Mucosa of stomach (tissue), 1 donor: ENCODE measurements at regions not wholly inside any gene's neighbourhood (a gene's known extent, or its start where the extent isn't known, plus 50 kb on each side); places are given as distances from the start of the nearest gene placed in this dataset.
"Not testable (repeated sequence)": the region's sequence is repeated elsewhere in the genome, so short reads cannot be mapped to it uniquely, and the experiment has no call there.

Experiments
- H3K27me3 ChIP-seq: one replicate; pipeline ENCODE4 v1.7.0; 2013; ENCODE audit warnings: mild to moderate bottlenecking, low read length; ENCODE audit not compliant: control insufficient read depth, insufficient read depth
- H3K36me3 ChIP-seq: one replicate; pipeline ENCODE4 v1.7.0; 2013; ENCODE audit warnings: low read length; ENCODE audit not compliant: control insufficient read depth, insufficient read depth
- H3K4me1 ChIP-seq: one replicate; pipeline ENCODE4 v1.7.0; 2013; ENCODE audit warnings: mild to moderate bottlenecking, low read length; ENCODE audit not compliant: control insufficient read depth, insufficient read depth
- H3K4me3 ChIP-seq: one replicate; pipeline ENCODE4 v1.7.0; 2013; ENCODE audit warnings: low read length
- H3K9ac ChIP-seq: one replicate; pipeline ENCODE4 v1.7.0; 2013; ENCODE audit warnings: mild to moderate bottlenecking, low read length, moderate library complexity
- H3K9me3 ChIP-seq: one replicate; pipeline ENCODE4 v1.7.0; 2013; ENCODE audit warnings: mild to moderate bottlenecking, low read length, moderate library complexity; ENCODE audit not compliant: control insufficient read depth
- donor health status: Pancreatic carcinoma.

- Histone ChIP-seq H3K9me3 (no peaks in the 10 kb centered on the region), H3K4me3 (no peak overlapping the region), H3K36me3 (no peaks in the 10 kb centered on the region), H3K27me3 (no peaks in the 10 kb centered on the region), H3K9ac (no peak overlapping the region), H3K4me1 (peaks cover 4% of the 10 kb centered on the region)
These were observed 75.6 kb upstream of the ETAA1 start for GRCh38 chr2:67321588-67321903.

GRCh38 chr2:67322353-67323001, 74.7 kb upstream of the ETAA1 start:
- Histone ChIP-seq H3K36me3 (no peaks in the 10 kb centered on the region), H3K4me1 (peaks cover 4% of the 10 kb centered on the region), H3K9ac (no peak overlapping the region), H3K27me3 (no peaks in the 10 kb centered on the region), H3K9me3 (no peaks in the 10 kb centered on the region), H3K4me3 (no peak overlapping the region)

- H3K36me3 ChIP-seq = no peaks in the 10 kb centered on the region
- peaks cover 4% of the 10 kb centered on the region for H3K4me1 ChIP-seq
- H3K9me3 ChIP-seq = no peaks in the 10 kb centered on the region
- no peak overlapping the region for H3K4me3 ChIP-seq
- no peak overlapping the region for H3K9ac ChIP-seq
- no peaks in the 10 kb centered on the region for H3K27me3 ChIP-seq
These were observed 73.7 kb upstream of the ETAA1 start for GRCh38 chr2:67323209-67323991.

GRCh38 chr2:67329513-67329912, 67.6 kb upstream of the ETAA1 start:
- Histone ChIP-seq H3K36me3 (no peaks in the 10 kb centered on the region), H3K27me3 (no peaks in the 10 kb centered on the region), H3K9me3 (no peaks in the 10 kb centered on the region), H3K4me3 (no peak overlapping the region), H3K4me1 (no peaks in the 10 kb centered on the region), H3K9ac (no peak overlapping the region)

GRCh38 chr2:67329951-67330350, 67.2 kb upstream of the ETAA1 start:
- no peak overlapping the region for H3K9ac ChIP-seq
- no peaks in the 10 kb centered on the region for H3K36me3 ChIP-seq
- no peaks in the 10 kb centered on the region for H3K9me3 ChIP-seq
- no peaks in the 10 kb centered on the region for H3K4me1 ChIP-seq
- no peak overlapping the region for H3K4me3 ChIP-seq
- H3K27me3 ChIP-seq = no peaks in the 10 kb centered on the region

GRCh38 chr2:67331419-67332086, 65.6 kb upstream of the ETAA1 start:
- not testable (repeated sequence) for H3K9ac ChIP-seq

GRCh38 chr2:67337903-67338302, 59.2 kb upstream of the ETAA1 start:
- no peaks in the 10 kb centered on the region for H3K36me3 ChIP-seq
- no peak overlapping the region for H3K9ac ChIP-seq
- no peaks in the 10 kb centered on the region for H3K27me3 ChIP-seq
- H3K4me1 ChIP-seq = no peaks in the 10 kb centered on the region
- H3K4me3 ChIP-seq = no peak overlapping the region
- no peaks in the 10 kb centered on the region for H3K9me3 ChIP-seq

More at GRCh38 chr2:67331419-67332086, 65.6 kb upstream of the ETAA1 start:
- H3K4me1 ChIP-seq, H3K36me3 ChIP-seq, H3K27me3 ChIP-seq, H3K4me3 ChIP-seq, H3K9me3 ChIP-seq: not testable (repeated sequence)

GRCh38 chr2:67338601-67339233, 58.4 kb upstream of the ETAA1 start:
- Histone ChIP-seq H3K27me3 (no peaks in the 10 kb centered on the region), H3K9ac (no peak overlapping the region)

GRCh38 chr2:67339234-67339885, 57.8 kb upstream of the ETAA1 start:
- Histone ChIP-seq H3K27me3 (no peaks in the 10 kb centered on the region), H3K9me3 (no peaks in the 10 kb centered on the region)

More at GRCh38 chr2:67338601-67339233, 58.4 kb upstream of the ETAA1 start:
- no peak overlapping the region for H3K4me3 ChIP-seq
- H3K4me1 ChIP-seq = no peaks in the 10 kb centered on the region
- H3K9me3 ChIP-seq = no peaks in the 10 kb centered on the region
- no peaks in the 10 kb centered on the region for H3K36me3 ChIP-seq

GRCh38 chr2:67340133-67341011, 56.8 kb upstream of the ETAA1 start:
- Histone ChIP-seq H3K9ac (no peak overlapping the region), H3K4me1 (no peaks in the 10 kb centered on the region), H3K9me3 (no peaks in the 10 kb centered on the region), H3K4me3 (no peak overlapping the region), H3K27me3 (no peaks in the 10 kb centered on the region), H3K36me3 (no peaks in the 10 kb centered on the region)

More at GRCh38 chr2:67339234-67339885, 57.8 kb upstream of the ETAA1 start:
- H3K4me1 ChIP-seq = no peaks in the 10 kb centered on the region
- H3K4me3 ChIP-seq = no peak overlapping the region
- no peak overlapping the region for H3K9ac ChIP-seq
- H3K36me3 ChIP-seq = no peaks in the 10 kb centered on the region

GRCh38 chr2:67341012-67341318, 56.2 kb upstream of the ETAA1 start:
- Histone ChIP-seq H3K27me3 (no peaks in the 10 kb centered on the region), H3K4me3 (no peak overlapping the region), H3K9ac (no peak overlapping the region), H3K36me3 (no peaks in the 10 kb centered on the region), H3K4me1 (no peaks in the 10 kb centered on the region), H3K9me3 (no peaks in the 10 kb centered on the region)
